ENCODE measurements at regions not wholly inside any gene's neighbourhood (a gene's known extent, or its start where the extent isn't known, plus 50 kb on each side); places are given as distances from the start of the nearest gene placed in this dataset.

DNA sequence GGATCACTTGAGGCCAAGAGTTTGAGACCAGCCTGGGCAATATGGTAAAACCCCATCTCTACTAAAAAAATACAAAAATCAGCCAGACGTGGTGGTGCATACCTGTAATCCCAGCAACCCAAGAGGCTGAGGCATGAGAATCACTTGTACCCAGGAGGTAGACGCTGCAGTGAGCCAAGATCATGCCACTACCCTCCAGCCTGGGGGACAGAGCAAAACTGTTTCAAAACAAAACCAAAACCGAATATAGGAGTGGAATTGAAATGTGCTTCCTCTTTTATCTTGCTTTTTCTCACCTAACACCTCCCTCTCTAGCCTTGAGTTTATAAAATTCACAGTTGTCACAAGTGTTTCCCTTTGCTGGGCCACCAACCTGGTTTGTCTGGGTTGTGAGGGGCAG, 181.9 kb downstream of the PAH start:
- TF ChIP-seq, protein P1, sequence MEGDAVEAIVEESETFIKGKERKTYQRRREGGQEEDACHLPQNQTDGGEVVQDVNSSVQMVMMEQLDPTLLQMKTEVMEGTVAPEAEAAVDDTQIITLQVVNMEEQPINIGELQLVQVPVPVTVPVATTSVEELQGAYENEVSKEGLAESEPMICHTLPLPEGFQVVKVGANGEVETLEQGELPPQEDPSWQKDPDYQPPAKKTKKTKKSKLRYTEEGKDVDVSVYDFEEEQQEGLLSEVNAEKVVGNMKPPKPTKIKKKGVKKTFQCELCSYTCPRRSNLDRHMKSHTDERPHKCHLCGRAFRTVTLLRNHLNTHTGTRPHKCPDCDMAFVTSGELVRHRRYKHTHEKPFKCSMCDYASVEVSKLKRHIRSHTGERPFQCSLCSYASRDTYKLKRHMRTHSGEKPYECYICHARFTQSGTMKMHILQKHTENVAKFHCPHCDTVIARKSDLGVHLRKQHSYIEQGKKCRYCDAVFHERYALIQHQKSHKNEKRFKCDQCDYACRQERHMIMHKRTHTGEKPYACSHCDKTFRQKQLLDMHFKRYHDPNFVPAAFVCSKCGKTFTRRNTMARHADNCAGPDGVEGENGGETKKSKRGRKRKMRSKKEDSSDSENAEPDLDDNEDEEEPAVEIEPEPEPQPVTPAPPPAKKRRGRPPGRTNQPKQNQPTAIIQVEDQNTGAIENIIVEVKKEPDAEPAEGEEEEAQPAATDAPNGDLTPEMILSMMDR (conservative IDR thresholded peaks at IDR 0.05 in 1 of 2, IDR thresholded peaks at IDR 0.05 in 1 of 2; ENCODE audit: extremely low read depth in 1 of 2, insufficient read depth in 1 of 2, low read depth in 1 of 2, low read length in 2 of 2) = no peak
- TF ChIP-seq EZH2 (IDR thresholded peaks at IDR 0.05; ENCODE audit: borderline replicate concordance, low read length) = no peak

Measured in mammary epithelial cell (primary cell).